COLO668 (cell line): ENCODE measurements at regions not wholly inside any gene's neighbourhood (a gene's known extent, or its start where the extent isn't known, plus 50 kb on each side); places are given as distances from the start of the nearest gene placed in this dataset.
"Not testable (repeated sequence)": the region's sequence is repeated elsewhere in the genome, so short reads cannot be mapped to it uniquely, and the experiment has no call there.

Source experiments
- DNase-seq: peaks from one replicate; lab custom pipeline; 2025; ENCODE audit not compliant: unreplicated experiment; lab: John Stamatoyannopoulos, UW

DNA sequence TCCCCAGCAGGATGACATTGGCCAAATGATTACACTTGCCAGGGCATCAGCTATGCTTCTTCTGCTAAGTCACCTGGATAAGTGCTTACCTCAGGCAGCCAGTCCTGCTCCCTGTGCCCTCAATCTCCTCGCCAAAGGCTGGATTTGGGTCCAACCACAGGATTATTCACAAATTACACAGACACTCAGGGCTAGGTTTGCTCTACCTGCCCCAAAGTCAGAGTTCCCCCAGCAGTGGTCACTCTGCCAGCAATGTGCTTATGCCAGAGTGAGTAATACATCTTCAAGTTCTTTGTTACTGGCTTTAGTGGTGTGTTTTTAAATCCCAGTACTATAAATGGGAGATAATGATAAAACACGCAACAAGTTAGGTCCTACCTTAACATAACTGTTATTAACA lies 189.7 kb upstream of the SEMA3D start:
- DNase-seq = no peak

DNA sequence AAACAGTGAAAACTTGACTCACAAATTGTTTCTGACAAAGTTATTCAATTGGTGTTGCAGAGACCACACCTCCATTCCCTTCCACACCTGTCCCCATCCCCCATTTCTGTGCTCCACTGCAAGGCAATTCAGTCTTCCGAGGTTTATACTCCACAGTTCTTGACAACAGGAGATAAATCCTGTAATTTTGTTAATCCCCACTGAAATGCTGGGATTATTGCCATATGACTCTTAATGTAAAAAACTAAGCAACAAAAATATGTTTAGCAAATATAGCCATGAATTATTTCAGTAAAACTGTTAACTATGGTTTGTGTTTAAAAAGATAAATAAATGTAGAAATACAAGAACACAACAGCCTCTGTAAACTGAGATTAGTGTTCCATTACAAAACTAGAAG lies 170.1 kb upstream of the SEMA3D start:
- no peak for DNase-seq

DNA sequence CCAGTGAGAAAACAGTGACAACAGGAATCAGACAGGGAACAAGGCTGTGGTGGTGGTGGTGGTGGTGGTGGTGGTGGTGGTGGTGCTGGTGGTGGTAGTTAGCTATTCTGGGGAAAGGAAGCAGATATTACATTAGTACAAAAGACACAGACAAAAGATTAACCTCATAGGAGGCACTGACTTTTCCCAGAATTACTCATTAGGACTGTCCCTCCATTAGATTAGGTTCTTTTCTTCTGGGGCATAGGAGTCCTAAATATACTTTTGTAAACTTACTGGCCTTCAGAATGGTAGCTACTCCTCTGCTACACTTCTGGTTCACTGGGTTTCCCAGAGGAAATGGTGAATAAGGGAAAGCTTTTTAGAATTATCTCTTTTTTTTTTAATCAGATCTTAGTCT lies 156.6 kb upstream of the SEMA3D start:
- no peak for DNase-seq

DNA sequence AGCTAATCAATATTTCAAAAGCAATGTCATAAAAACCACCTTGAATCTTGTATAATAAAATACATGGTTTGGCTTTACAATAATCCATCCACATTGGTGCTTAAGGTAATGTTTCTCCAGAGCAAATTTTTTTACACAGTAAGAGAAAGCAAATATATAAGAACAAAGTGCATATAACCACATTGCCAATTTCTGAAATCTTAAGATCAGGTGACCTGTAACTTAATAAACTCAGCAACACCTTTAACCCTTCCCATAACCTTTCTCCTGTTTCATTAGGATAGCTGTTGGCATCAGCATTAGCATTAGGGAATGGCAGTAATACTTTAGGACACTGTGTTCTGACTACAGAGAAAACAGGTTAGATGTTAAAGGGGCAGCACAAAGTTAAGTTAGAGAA lies 155.9 kb upstream of the SEMA3D start:
- no peak for DNase-seq

DNA sequence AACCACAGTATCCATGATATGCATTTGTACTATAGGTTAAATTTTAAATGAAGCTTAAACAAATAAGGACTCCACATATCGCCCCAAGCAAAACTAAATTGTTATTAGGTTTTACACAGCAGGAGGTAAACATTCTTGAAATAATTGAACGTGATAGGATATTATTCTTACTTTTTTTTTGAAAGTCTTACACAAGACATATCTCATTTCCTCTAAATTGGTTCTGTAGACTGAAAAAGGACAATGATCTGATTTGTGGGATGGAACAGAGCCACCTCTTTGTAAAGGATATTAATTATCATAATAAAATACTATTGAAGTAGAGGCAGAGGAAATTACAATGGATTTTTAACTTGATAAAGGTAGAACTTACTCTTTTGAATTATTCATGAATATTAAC lies 155.1 kb upstream of the SEMA3D start:
- no peak for DNase-seq

DNA sequence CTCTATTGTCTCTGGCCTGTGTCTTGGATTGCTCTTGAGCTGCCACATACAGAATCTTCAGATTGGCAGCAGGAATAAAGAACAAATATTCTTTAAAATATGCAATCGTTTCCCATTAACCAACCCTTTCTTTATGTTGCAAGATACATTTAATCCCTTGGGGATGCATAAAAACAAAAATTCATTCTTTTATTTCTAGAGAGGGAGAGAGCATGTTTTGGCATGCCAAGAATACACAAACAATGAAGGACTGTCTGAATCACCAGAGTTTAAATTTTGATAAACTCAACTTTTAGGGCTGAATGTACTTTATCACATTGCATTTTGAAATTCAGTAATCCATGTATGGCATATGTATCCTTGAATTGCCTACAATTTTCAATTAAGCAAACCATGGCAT lies 154.3 kb upstream of the SEMA3D start:
- no peak for DNase-seq

DNA sequence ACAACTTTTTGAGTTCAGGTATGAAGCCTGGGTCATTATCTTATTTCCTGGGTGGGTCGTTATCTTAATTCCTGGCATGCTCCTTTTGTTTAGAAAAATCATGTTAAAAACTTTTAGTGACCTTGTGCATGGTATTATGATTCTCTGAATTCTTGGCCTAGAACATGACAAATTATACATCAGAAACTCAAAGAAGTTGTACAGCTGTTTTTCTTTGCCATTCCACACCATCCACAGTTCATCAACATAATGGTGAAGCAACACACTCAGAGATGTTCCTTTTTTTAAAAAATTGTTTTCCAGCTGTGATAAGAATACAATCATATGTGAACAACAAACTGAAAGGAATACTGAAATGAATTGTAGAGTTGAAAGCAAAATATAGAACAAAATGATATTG lies 149.2 kb upstream of the SEMA3D start:
- DNase-seq = no peak

DNA sequence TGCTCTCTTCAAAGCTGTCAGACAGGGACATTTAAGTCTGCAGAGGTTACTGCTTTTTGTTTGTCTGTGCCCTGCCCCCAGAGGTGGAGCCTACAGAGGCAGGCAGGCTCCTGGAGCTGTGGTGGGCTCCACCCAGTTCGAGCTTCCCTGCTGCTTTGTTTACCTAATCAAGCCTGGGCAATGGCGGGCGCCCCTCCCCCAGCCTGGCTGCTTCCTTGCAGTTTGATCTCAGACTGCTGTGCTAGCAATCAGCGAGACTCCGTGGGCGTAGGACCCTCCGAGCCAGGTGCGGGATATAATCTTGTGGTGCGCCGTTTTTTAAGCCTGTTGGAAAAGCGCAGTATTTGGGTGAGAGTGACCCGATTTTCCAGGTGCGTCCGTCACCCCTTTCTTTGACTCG lies 148.3 kb upstream of the SEMA3D start:
- DNase-seq = not testable (repeated sequence)

DNA sequence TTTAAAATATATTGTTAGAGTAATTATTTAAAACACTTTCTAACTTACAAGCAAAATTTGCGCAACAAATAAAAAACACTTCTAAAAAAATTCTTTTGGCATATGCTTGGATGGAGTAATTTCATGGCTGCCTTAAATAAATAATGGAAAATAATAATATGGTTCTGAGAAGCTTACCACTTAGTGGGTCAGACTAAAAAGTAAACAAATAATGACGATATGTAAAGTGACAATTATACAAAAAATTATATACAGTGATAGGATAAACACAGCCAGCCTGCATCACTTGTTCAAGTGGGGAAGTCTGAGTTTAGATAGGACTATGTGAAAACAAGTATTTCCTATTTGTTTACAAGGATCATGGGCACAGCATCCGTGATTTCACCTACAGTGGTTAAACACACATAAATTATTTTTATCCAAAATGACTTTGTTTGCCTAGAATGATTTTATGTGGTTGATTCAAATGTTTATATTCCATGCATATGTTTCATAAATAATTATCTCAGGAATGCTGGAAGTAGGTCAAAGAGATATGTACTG lies 141.7 kb upstream of the SEMA3D start:
- DNase-seq = no peak

DNA sequence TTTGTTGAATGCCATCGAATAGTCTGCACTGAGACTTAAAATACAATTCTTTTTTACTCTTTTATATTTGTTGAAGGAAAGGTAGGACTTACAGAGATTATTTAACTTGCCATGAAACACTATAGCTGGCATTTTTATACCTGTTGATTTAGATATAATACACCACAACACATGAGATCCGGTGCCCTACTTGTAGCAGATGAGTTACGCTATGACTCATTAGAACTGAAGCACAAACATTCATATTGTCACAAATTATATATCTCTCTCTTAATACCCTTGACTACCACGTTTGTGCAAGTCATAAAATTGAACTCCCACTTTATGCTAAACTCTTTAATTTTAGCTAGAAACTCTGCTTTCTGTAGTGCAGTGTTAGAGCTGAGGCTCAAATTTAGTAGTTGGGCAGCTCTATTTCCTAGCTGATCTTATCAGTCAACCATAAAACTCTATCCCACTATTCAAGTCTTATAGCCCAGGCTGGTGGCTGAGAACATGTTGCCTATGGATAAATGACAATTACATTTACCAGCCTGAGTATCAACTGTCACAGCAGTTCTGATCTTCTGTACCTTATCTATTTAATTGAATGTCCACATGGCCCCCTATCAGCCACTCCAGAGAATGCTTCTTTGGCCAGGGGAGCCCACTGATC lies 137.4 kb upstream of the SEMA3D start:
- DNase-seq = no peak

DNA sequence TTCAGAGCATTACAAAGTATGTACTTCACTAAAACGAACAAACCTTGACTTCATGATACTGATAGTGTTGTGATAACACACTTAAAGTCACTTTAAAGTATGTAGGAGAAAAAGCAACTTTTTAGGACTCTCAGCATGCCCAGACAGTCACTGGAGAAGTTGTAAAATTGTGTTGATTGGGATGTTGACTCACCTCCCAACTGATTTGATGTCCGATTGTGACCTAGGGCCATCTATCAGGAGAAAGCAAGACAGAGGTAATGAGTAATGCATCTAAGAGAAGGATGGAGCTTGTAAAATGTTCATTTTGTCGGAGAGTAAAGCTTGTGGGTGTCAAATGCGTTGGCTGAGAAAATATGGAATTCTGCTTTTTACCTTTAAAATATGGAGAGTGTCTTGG lies 135.4 kb upstream of the SEMA3D start:
- DNase-seq = no peak

DNA sequence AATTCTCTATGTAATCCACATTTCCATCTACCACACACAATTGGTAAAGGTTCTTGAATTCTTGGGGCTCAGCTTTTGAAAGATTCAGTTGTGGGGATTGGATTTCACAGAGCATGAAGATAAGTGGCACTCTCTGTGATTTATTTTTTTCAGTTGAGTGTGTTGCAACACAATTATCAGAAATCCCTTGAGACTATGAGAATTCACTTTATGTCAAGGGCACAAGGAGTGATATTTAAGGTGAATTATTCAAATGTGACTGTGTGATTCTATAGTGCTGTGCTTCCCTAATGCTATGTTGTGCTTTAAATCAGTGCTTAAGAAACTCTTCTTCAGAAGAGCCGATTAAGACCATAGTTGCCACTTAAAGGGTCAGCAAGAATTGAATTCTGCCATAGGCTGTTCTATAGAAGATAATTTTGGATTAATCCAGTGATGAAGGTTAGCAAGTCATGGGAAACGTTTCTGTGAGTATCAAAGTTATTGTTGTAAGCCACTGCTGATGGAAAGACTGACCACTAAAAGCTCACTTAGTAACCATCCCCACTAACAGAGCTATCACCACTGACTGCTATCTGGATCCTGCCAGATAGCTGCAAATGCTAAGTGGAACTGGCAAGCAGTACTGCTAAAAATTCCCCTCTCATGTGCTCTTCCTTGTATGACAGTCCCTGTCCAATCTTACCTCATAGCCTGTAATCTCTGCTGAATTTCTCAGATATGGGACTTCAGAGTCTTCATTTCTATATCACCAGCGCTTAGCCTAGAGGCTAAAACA lies 134.0 kb upstream of the SEMA3D start:
- no peak for DNase-seq

DNA sequence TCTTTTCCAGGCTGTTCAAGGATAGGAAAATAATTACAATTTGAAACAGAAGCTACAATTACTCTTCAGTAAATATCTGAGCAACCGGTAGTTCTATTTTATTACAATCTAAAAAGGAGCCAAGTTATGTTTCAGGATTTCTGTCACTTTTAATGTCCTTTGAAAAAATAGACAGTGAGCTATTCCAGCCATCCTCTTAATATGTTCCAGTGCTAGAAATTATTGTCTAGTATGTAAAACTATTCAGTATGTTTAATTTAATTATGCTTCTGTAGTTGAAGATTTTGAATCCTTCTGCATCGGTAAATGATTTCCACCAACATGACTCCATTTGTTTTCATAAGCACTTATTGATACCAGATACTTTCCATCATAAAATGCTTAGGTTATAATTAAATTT lies 129.6 kb upstream of the SEMA3D start:
- no peak for DNase-seq

DNA sequence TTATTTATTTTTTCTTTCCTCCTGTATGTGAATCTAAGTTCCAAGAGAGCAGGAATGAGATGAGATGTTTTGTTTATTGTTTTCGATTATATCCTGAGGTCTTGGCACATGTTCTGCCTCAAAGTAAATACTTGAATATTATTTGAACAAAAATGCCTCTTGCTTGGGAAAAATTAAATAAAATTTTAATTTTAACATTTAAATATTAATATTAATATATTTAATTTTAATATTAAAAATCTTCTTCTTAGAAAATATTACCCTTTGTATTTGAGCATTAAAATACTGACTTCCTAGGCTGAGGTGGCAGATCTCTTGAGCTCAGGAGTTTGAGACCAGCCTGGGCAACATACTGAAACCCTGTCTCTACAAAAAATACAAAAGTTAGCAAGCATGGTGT lies 123.4 kb upstream of the SEMA3D start:
- DNase-seq = no peak

DNA sequence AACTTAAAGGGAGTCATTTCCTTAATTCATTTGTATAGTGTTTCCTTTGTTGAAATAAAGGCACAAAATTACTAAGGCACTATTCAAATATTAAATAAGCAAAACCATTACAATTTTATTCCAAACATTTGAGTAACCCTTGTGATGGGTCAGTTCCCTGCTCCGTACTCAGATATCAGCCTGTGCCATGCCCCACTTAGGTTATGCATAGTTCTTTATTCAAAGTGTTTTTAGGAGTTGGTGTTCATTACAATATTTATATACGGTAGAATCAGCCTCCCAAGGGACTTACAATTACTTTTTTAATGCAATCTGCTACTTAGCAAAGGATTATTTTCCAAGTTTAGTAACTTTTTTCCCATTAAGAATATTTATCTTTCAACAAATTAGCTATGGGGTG lies 119.3 kb upstream of the SEMA3D start:
- DNase-seq = no peak

DNA sequence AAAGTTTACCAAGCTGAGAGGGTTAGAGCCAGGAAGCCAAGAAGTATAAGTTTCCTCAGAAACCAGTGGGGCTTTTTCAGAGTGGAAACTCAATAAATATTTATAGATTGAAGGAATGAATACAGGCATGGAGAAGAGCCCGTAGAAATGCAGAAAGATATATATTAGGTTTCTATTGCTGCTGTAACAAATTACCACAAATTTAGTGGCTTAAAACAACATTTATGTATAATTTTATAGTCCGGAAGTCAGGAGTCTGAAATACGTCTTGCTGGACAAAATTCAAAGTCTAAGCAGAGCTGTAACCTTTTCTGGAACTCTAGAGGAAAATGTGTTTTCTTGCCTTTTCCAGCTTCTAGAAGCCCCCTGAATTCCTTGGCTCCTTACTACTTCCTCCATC lies 107.3 kb upstream of the SEMA3D start:
- DNase-seq = no peak

DNA sequence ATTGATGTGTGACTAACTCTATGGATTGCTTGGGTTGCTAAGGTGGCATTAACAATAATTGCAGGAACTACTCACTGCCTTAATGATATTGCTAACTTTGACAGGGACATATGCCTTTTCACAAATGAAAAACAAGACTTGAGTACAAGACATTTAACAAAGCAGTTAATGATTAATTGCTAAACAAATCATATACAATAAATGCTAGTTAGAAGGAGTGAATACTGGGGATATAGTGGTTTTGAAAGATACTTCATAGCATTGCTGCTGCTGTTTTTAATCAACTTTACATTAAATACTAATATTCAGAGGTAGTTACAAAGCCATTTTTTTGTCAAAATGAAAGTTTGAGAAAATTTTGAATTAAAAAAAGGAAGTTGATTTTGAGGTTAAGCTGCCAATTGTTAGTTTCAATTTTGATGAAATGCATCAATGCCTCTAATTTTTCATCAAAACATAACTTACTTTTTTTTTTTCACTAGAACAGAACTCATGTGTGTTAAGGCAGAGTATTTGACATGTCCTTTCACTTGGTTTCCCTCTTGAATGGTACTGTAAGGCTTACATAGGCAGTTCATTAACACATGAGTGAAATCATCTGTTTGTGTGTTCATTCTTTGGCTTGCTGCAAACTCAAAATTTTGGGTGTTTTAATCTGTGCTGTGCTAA lies 106.2 kb upstream of the SEMA3D start:
- no peak for DNase-seq

DNA sequence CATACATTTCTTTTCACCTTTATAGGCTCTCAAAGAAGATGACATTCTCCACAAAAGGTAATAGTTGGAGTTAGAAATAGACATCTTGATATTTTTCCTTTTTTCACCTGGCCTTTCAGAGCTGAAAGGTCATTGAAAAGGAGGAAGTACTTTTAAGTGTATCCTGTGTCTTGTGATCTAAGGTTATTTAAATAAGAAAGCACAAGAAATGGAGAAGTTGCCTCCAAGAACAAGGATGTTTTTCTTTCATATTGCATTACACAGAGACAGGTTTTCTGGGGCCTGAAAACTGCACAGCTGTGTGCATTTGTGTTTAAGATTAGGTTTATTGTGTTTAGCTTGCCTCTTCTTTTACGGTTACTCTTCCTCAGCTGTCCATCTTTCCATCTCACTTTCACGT lies 103.4 kb upstream of the SEMA3D start:
- DNase-seq = no peak

DNA sequence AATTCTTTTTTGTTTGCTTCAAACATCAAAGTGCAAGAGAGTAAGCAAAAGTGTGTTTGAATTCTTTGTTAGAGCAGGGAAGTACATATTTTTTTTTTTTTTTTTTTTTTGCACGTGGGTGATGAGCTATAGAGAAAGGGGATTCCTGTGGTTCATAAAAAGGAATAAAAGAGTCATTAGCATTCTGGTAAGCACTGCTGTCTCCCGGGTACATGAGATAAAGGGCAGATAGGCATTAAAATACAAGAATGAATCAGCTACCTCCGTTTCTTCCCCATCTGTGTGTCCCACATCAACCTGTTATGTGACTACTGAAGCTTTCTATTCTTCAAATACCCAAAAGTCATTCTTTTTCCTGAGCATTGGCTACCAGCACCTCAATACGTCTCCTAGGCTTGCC lies 102.4 kb upstream of the SEMA3D start:
- DNase-seq = no peak

DNA sequence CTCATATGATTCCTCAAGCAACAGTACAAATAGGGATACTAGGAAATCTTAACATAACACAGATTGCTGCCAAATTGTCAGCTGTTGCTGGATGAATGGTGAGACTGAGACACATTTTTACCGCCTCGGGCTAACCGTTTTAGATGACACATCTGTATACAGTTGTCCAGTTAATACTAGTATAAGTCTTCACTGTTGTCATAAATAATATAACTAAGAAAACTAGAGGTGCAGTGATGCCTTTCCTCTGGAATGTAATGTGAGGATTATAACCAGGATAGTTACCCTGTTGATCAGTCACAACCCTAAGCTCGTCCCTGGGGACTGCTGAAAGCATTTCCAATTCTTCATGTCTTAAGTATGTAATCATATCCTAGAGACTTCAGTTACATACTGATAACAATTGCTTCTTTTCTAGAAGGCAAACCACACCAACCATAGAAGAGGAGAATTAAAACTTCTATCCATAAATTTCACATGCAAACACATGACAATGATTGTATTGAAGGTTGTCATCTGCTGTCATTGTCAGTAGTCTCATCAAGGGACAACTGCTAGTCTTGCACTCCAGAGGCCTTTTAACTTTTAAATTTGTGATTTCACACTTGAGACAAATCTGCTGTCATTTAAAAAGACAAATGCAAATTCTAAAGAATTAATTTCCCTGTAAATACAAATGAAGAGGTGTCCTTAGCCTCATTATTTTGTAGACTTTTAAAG lies 100.4 kb upstream of the SEMA3D start:
- no peak for DNase-seq

DNA sequence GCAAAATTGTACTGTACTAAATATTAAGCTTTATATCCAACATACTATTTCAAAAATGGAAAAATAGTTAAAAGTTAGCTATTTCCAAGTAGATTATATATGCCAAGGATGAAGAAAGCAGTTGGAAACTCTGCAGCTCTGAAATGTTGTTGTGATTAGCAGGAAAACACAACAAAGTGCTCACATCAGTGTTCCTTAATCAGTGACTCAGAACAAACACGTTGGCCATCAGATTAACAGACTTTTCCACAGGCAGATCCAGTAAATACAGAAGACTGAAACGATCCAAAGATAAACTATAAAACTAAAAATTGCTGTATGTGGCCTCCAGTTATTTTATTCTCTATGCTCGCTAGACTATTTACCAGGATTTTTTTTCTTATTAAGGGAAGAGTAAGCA lies 99.6 kb upstream of the SEMA3D start:
- no peak for DNase-seq

DNA sequence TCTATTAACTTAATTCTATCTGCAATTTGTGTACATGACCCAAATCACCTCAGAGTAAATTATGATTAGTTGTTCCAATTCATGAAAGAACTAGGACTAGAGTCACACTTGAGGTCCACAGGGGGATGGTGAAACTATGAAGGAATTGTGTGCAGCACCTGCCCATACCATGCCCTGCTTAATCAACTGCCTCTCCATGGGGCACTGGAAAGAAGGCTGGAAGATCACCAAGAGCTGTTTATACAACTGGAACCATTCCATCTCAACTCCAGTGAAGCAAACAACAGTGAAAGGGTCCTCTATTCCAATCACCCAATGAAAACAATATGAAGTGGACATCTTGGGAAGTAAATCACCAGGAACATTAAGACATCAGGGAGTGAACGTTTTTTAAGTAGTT lies 98.7 kb upstream of the SEMA3D start:
- DNase-seq = no peak
